H1 (cell line): ENCODE measurements at regions not wholly inside any gene's neighbourhood (a gene's known extent, or its start where the extent isn't known, plus 50 kb on each side); places are given as distances from the start of the nearest gene placed in this dataset.

Experiments
- CTCF ChIP-seq, 3 experiments: IDR thresholded peaks; 1 replicate in 2 of 3; 2 replicates in 1 of 3; pipeline versions ENCODE4 v1.5.1 to v1.6.1; 2011; ENCODE audit warnings: low read length in 3 of 3, mild to moderate bottlenecking in 3 of 3, inconsistent platforms in 2 of 3, low read depth in 1 of 3, moderate library complexity in 1 of 3; ENCODE audit not compliant: insufficient read depth in 1 of 3; ENCODE audit errors: control extremely low read depth in 1 of 3
- GABPA ChIP-seq: IDR thresholded peaks from 2 replicates; pipeline ENCODE4 v1.6.1; 2011; ENCODE audit warnings: mild to moderate bottlenecking, low read length, moderate library complexity, borderline replicate concordance; ENCODE audit not compliant: insufficient read depth
- JUND ChIP-seq: IDR thresholded peaks from 2 replicates; pipeline ENCODE4 v1.6.1; 2011; ENCODE audit warnings: mild to moderate bottlenecking, improper control_type of control experiment, low read length
- KDM5A ChIP-seq: fragments of 200-600 bp; IDR thresholded peaks from 2 replicates; pipeline ENCODE4 v1.7.1; 2012; ENCODE audit warnings: mild to moderate bottlenecking, low read length, inconsistent platforms, mixed read lengths
- RNF2 ChIP-seq: fragments of 200-900, 300-1000 bp; sonication (generic); IDR thresholded peaks from 2 replicates; pipeline ENCODE4 v1.7.1; 2016; ENCODE audit warnings: borderline replicate concordance, low read depth, mild to moderate bottlenecking, antibody characterized with exemption, low read length; ENCODE audit not compliant: poor library complexity, severe bottlenecking; ENCODE audit errors: missing control alignments
- SRF ChIP-seq: IDR thresholded peaks from 2 replicates; pipeline ENCODE4 v1.6.1; 2011; ENCODE audit warnings: mild to moderate bottlenecking, low read depth, low read length, moderate library complexity

GRCh38 chr5:68455216-68455615, 239.7 kb downstream of the PIK3R1 start (continued):
- TF ChIP-seq RNF2 (no peak), GABPA (no peak), CTCF (IDR thresholded peaks at IDR 0.05; ENCODE audit: control extremely low read depth in 1 of 3, insufficient read depth in 1 of 3, low read depth in 1 of 3, low read length in 3 of 3) (no peak), SRF (no peak), KDM5A (no peak), JUND (no peak)
